Activated CD8-positive, alpha-beta T cell treated with anti-CD3 and anti-CD28 coated beads for 36 hours (primary cell): ENCODE measurements at regions not wholly inside any gene's neighbourhood (a gene's known extent, or its start where the extent isn't known, plus 50 kb on each side); places are given as distances from the start of the nearest gene placed in this dataset.

Experiments
- ATAC-seq: fragments of 200-7000 bp; cut with Tn5 transposase; one replicate; pipeline ENCODE4 v1.10.0; 2021; ENCODE audit warnings: mild to moderate bottlenecking, moderate library complexity
- CTCF ChIA-PET: fragments of 350-600 bp; sonication (Branson Sonifier 250); formaldehyde crosslinking; loops from one replicate; lab custom pipeline; 2021; ENCODE audit warnings: antibody characterized with exemption; lab: Charles Lee
- POLR2A ChIA-PET: fragments of 350-600 bp; sonication (Branson Sonifier 250); formaldehyde crosslinking; loops from one replicate; lab custom pipeline; 2021; ENCODE audit warnings: antibody characterized with exemption; lab: Charles Lee
- DNase-seq: peaks from one replicate; pipeline ENCODE4 v3.0.0-alpha.2; 2020
- H3K27ac Mint-ChIP-seq: one replicate; pipeline ENCODE4 v1.8.0; 2021; ENCODE audit warnings: mild to moderate bottlenecking, mixed read lengths
- H3K27me3 Mint-ChIP-seq: one replicate; pipeline ENCODE4 v1.8.0; 2021; ENCODE audit warnings: mixed read lengths
- H3K36me3 Mint-ChIP-seq: one replicate; pipeline ENCODE4 v1.8.0; 2021; ENCODE audit warnings: low read depth, mixed read lengths
- H3K4me1 Mint-ChIP-seq: one replicate; pipeline ENCODE4 v1.8.0; 2021; ENCODE audit warnings: low read depth, mixed read lengths
- H3K4me3 Mint-ChIP-seq: one replicate; pipeline ENCODE4 v1.8.0; 2021; ENCODE audit warnings: mild to moderate bottlenecking, moderate library complexity, mixed read lengths
- H3K9me3 Mint-ChIP-seq: one replicate; pipeline ENCODE4 v1.8.0; 2021; ENCODE audit warnings: mixed read lengths
- CTCF ChIP-seq: fragments of 200-600 bp; IDR thresholded peaks from one replicate; pipeline ENCODE4 v1.8.0; 2022; ENCODE audit warnings: antibody characterized with exemption, mild to moderate bottlenecking
- intact Hi-C: fragments of 100-400 bp; cut with micrococcal nuclease; formaldehyde crosslinking; loops from one replicate; pipeline ENCODE4 v1.10.0; 2022

GRCh38 chr18:60162388-60162787, 210.2 kb downstream of the MC4R start:
- Mint-ChIP-seq H3K9me3 (no peaks in the 10 kb centered on the region), H3K4me1 (no peaks in the 10 kb centered on the region), H3K4me3 (no peak overlapping the region), H3K36me3 (no peaks in the 10 kb centered on the region), H3K27ac (no peak overlapping the region), H3K27me3 (no peaks in the 10 kb centered on the region)
- intact Hi-C loops: no loop called here
- ChIA-PET CTCF (no interaction called here), POLR2A (no interaction called here)
- ATAC-seq: no peak
- no peak for TF ChIP-seq CTCF
- DNase-seq: no peak

GRCh38 chr18:60157810-60158209, 214.8 kb downstream of the MC4R start:
- no peak for TF ChIP-seq CTCF
- no peak for DNase-seq
- Mint-ChIP-seq H3K4me1 (no peaks in the 10 kb centered on the region), H3K9me3 (no peaks in the 10 kb centered on the region), H3K36me3 (no peaks in the 10 kb centered on the region), H3K4me3 (no peak overlapping the region), H3K27me3 (no peaks in the 10 kb centered on the region), H3K27ac (no peak overlapping the region)
- intact Hi-C loops: no loop called here
- POLR2A ChIA-PET: no interaction called here
- CTCF ChIA-PET: no interaction called here
- ATAC-seq: no peak

GRCh38 chr18:60153376-60153775, 219.2 kb downstream of the MC4R start:
- no peak overlapping the region for H3K27ac Mint-ChIP-seq
- DNase-seq: no peak
- peaks cover 1% of the 10 kb centered on the region for H3K27me3 Mint-ChIP-seq
- ChIA-PET CTCF (no interaction called here), POLR2A (interaction anchor here (1.0 kb wide), 1 partner anchor 9 kb away, joined by 3 read pairs; no protein-coding TSS in a partner anchor)
- H3K36me3 Mint-ChIP-seq: no peaks in the 10 kb centered on the region
- H3K4me3 Mint-ChIP-seq: no peak overlapping the region
- H3K4me1 Mint-ChIP-seq: no peaks in the 10 kb centered on the region
- intact Hi-C loops: no loop called here
- no peak for TF ChIP-seq CTCF
- no peak for ATAC-seq
- no peaks in the 10 kb centered on the region for H3K9me3 Mint-ChIP-seq

- ChIA-PET CTCF (no interaction called here), POLR2A (no interaction called here)
- ATAC-seq (no peak), DNase-seq (no peak)
- Mint-ChIP-seq H3K4me1 (no peaks in the 10 kb centered on the region), H3K27ac (no peak overlapping the region), H3K27me3 (peaks cover 1% of the 10 kb centered on the region), H3K4me3 (no peak overlapping the region), H3K36me3 (no peaks in the 10 kb centered on the region), H3K9me3 (no peaks in the 10 kb centered on the region)
- TF ChIP-seq CTCF: no peak
- intact Hi-C loops: no loop called here
Measured at GRCh38 chr18:60149316-60149715, 223.3 kb downstream of the MC4R start.

- Mint-ChIP-seq H3K9me3 (no peaks in the 10 kb centered on the region), H3K27ac (no peak overlapping the region), H3K4me3 (no peak overlapping the region), H3K36me3 (no peaks in the 10 kb centered on the region), H3K27me3 (peaks cover 1% of the 10 kb centered on the region), H3K4me1 (no peaks in the 10 kb centered on the region)
- POLR2A ChIA-PET: no interaction called here
- no peak for TF ChIP-seq CTCF
- CTCF ChIA-PET: no interaction called here
- DNase-seq (no peak), ATAC-seq (no peak)
- intact Hi-C loops: no loop called here
Measured at GRCh38 chr18:60147323-60147722, 225.3 kb downstream of the MC4R start.
